ENCODE measurements at regions not wholly inside any gene's neighbourhood (a gene's known extent, or its start where the extent isn't known, plus 50 kb on each side); places are given as distances from the start of the nearest gene placed in this dataset.

DNA sequence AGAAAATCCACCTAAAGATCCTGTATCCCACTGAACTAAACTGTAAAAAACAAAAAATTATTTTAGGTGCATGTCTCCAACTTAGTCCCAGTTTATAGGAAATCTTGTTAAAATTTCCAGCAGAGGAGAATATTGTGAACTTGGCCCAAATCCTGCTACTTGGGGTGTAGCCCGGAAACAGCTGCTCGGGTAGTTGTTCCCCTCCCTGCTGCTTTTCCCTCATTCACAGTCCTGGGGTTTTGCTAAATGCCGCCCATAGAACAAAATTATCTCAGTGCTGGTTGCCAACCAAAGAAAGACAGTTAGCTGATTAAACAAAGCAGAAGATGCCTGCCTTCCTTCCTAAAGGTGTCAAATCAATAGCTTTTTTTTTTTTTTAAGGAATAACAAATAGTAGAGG is 330.5 kb upstream of the KLF12 start:
- DNase-seq, result no peak

DNA sequence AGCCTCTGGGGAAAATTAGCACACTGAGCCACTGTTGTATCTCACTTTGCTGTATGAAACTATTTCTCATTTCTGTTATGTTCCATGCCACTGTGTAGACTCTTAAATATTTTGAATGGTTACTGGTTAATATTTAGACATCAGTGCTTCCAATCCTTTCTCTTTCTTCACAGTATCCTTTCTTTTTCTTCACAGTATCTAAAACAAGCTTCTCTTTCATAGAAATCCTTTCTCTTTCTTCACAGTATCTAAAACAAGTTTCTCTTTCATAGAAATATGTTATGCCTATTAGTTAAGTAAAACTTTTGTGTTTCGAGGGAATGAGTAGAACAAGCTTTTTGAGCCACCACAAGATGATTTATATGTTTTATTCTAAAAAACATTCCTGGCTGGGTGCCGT is 326.8 kb upstream of the KLF12 start:
- no peak for DNase-seq

DNA sequence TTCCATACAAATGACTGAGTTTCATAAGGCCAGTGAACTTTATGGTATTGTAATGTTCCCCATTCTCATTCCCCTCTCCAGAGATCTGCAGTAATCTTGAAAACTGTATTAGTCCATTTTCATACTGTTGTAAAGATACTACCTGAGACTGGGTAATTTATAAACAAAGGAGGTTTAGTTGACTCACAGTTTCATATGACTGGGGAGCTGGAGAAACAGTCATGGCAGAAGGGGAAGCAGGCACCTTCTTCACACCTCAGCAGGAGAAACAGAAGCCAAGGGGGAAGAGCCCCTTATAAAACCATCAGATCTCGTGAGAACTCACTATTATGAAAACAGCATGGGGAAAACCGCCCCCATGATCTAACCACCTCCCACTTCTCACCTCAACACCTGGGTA is 318.7 kb upstream of the KLF12 start:
- no peak for DNase-seq

- no peak for DNase-seq
Observed at GRCh38 chr13:74452176-74452575, 318.0 kb upstream of the KLF12 start.

- no peak for DNase-seq
Observed at GRCh38 chr13:74450964-74451363, 316.8 kb upstream of the KLF12 start.

DNA sequence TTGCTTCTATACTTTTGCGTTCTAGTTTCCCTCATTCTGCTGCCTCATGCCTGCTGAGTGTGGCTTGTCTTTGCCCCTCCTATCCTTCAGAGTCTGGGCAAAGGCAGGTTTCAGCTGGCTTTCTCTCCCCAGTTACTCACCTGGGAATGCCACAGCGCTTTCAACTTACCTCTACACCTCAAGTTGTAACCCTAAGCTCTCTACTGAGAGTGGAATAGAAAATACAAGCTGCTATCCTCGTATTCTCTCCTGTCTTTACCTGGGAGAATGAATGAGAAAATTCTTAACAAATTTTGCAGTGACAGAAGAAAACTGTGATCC is 316.3 kb upstream of the KLF12 start:
- no peak for DNase-seq

DNA sequence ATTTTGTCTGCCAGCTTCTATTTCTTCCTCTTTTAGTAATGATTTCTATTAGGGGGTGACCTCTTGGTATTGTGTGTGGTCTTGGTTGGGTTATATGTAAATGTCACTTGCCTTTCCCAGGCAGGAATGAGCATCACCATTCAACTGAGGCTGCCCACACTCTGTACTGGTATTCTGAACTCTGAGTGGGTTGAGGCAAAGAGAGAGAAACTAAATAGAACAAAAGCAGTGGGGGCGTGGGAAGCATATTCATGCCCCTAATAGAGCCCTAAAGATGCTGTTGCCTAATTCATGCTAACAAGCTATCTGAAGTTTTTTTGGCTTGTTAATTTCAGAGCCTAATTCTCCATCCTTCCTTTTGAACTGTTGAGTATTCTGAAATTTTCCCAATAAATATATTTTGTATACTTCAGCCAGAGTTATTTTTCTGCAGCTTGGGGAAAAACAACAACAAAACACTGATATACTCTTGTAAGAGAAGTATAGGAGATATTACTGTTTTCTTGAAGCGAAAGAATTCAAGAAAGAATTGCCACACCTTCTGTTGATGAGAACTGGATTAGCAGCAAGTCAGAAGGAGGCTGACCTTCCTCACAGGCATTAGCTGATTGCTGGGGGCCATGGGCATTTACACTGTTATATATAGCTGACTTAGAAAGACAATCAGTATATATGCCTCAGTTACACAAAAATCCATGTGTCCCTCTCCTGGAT is 315.8 kb upstream of the KLF12 start:
- no peak for DNase-seq

GRCh38 chr13:74444864-74445479 is 310.8 kb upstream of the KLF12 start:
- no peak for DNase-seq

GRCh38 chr13:74444161-74444571 is 310.0 kb upstream of the KLF12 start:
- no peak for DNase-seq

DNA sequence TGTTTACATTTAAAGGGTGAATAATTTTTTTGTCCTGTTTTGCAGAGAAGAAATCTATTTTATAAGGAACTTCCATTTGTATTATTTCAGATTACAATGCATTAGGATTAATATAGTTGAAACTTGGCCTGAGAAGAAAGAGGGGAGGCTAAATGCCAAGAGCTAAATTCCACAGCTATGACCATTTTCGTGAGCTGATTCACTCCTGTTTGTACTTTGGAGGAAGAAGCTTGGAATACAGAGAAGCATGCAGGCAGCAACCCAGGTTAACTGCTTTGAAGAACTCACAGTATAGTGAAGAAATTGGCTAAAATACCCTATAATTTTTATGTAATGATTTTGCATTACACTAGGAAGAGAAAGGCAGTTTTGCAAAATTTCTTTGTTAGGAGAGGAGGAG is 309.4 kb upstream of the KLF12 start:
- no peak for DNase-seq

DNA sequence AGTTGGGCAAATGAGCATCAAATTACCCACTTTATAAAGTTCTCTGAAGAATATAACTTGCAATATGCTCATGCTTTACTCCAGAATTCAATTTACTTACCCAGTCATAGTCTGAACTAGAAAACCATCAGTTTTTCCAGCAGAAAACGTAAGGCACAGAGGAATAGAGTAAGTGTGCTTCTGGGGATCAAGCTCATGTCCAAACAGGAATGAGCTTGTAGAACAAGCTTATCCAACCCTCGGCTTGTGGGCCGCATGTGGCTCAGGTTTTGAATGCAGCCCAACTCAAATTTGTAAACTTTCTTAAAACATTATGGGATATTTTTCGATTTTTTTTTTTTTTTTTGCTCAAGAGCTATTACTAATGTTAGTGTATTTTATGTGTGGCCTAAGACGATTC is 308.5 kb upstream of the KLF12 start:
- no peak for DNase-seq

GRCh38 chr13:74438901-74439300 is 304.7 kb upstream of the KLF12 start:
- DNase-seq, result no peak

GRCh38 chr13:74434782-74435181 is 300.6 kb upstream of the KLF12 start:
- no peak for DNase-seq

DNA sequence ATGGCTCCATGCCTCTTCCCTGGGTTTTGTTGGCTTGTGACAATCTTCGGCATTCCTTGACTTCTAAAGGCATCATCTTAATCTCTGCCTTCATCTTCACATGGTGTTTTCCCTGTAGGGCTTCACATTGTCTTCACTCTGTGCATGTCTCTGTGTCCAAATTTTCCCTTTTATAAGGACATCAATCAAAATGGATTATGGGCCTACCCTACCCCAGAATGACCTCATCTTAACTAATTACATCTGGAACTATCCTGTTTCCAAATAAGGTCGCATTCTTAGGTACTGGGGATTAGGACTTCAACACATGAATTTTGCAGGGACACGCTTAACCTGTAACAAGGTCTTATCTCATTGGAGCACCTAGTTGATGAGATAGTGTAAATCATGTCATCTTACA is 290.3 kb upstream of the KLF12 start:
- DNase-seq, result no peak

DNA sequence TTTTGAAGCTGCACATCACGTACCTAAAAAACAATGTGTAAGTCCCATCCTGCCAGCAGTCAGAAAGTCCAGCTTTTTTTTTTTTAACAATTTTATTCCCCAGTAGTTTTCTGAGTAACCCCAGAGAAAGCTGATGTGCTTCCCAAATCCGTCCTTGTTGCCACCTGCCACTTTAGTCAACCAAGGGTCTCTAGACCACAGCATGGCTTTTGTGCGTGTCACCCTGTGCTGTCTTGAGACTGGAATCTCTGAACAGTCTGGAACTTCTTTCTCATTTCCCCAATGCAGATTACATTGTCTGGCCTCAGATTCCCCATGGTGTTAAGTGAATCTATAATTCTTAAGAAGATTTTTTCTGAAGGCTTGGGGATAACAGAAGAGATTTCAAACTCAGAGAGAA is 289.2 kb upstream of the KLF12 start:
- DNase-seq, result no peak

- no peak for DNase-seq
Observed at GRCh38 chr13:74414458-74414857, 280.3 kb upstream of the KLF12 start.

- DNase-seq, result no peak
Observed at GRCh38 chr13:74413482-74413881, 279.3 kb upstream of the KLF12 start.

GRCh38 chr13:74409551-74409950 is 275.3 kb upstream of the KLF12 start:
- no peak for DNase-seq

DNA sequence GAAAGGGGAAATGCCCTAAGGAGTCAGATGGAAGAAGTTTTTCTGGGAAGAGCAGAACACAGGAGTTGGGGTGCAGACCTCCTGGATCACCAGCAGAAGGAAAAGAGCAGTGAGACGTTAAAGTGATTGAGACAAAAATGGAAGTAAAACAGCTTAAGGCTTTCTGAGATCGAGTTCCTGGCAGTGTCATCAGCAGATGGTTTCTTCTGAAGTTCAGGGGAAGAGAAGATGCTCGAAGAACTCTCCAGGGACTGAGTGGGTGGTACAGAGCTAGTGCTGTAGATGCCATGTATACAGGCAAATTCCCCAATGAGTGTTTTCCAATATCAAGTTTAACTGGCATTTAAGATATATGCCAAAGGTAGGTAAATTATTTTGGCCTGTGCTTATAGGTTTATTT is 272.2 kb upstream of the KLF12 start:
- no peak for DNase-seq

DNA sequence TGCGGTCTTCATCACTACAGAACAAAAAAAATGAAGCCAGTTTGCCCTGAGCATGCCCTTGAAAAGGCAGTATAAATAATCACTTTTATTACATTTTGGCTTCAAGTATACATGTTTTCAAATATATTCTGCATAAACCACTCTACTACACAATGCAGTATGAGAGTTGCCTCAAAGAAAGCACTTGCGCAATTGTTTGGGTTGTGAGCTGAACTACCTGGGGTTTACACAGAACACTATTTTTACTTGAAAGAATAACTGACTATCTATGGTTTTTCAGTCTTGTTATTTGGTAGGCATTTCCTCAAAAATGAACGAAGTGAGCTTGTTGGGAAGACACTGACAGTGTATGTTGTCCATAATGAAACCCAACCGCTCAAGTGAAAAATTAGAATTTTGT is 264.4 kb upstream of the KLF12 start:
- no peak for DNase-seq

- DNase-seq, result no peak
Observed at GRCh38 chr13:74389056-74389455, 254.9 kb upstream of the KLF12 start.

DNA sequence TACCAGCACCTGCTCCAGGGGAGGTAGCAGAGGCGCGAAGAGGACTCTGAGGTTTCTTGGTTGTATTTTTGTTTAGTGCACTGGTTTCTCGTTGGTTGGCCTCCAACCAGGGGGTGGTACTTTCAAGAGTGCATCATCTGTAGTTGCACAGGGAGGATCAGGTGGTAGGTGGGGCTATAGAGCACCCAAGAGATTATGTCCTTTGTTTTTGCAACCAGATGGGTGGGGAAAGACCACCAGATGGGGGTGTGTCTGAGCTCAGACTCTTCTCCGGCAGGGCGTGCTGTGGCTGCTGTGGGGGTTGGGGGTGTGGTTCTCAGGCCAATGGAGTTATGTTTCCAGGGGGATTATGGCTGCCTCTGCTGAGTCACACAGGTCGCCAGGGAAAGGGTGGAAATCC is 254.4 kb upstream of the KLF12 start:
- DNase-seq, result no peak

- no peak for DNase-seq
Observed at GRCh38 chr13:74372511-74372910, 238.3 kb upstream of the KLF12 start.

DNA sequence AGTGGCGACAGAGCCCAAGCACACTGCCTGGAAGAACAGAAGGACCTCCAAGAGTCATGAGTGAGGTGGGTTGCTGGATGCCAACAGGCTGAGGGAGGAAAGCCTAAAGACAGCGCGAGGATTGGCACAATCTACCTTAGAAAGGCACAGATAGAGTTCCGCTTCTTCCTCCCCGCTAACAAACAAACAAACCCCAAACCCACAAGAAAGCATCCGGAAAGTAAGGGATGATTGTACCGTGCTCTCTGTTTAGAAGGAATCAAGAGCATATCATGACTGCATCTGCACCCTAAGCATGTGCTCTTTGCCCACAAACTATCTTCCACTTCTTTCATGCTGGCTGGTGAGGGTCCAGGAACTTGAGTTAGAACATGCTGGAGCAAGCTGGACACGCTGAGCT is 233.0 kb upstream of the KLF12 start:
- DNase-seq, result no peak

DNA sequence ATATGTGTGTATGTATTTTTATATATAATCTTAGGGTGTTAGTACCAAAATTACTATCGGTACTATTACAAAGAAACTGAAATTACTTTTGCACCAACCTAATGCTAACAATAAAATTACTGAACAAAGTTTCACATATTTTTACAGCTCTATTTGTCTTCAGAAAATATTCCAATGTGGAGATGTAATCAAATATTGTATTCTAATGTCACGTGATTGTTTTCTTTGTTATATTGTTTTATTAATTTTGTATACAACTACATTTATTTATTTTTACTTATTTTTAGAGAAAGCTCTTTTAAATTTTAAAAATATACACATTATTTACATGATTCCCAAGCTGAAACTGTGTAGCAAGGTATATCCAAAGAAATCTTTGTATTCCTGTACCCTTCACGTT is 227.1 kb upstream of the KLF12 start:
- no peak for DNase-seq

Measured in right kidney (tissue), 1 donor.